GM18858 (cell line): ENCODE measurements at regions not wholly inside any gene's neighbourhood (a gene's known extent, or its start where the extent isn't known, plus 50 kb on each side); places are given as distances from the start of the nearest gene placed in this dataset.
"Not testable (repeated sequence)": the region's sequence is repeated elsewhere in the genome, so short reads cannot be mapped to it uniquely, and the experiment has no call there.

Experiments
- ATAC-seq: cut with Tn5 transposase; IDR thresholded peaks from one replicate; pipeline ENCODE4 v1.9.1; 2021; ENCODE audit not compliant: unreplicated experiment

- ATAC-seq, result no peak
Observed at GRCh38 chr7:85685901-85686300, 499.0 kb upstream of the SEMA3D start.

- no peak for ATAC-seq
Observed at GRCh38 chr7:85682833-85683620, 496.2 kb upstream of the SEMA3D start.

- no peak for ATAC-seq
Observed at GRCh38 chr7:85681241-85681640, 494.4 kb upstream of the SEMA3D start.

- not testable (repeated sequence) for ATAC-seq
Observed at GRCh38 chr7:85675093-85675492, 488.2 kb upstream of the SEMA3D start.

- no peak for ATAC-seq
Observed at GRCh38 chr7:85673876-85674275, 487.0 kb upstream of the SEMA3D start.

- ATAC-seq, result no peak
Observed at GRCh38 chr7:85669225-85669624, 482.4 kb upstream of the SEMA3D start.

GRCh38 chr7:85664341-85664740 is 477.5 kb upstream of the SEMA3D start:
- ATAC-seq, result no peak

- no peak for ATAC-seq
Observed at GRCh38 chr7:85659364-85659763, 472.5 kb upstream of the SEMA3D start.

- no peak for ATAC-seq
Observed at GRCh38 chr7:85655252-85655651, 468.4 kb upstream of the SEMA3D start.

- no peak for ATAC-seq
Observed at GRCh38 chr7:85644272-85644671, 457.4 kb upstream of the SEMA3D start.

GRCh38 chr7:85641331-85641730 is 454.5 kb upstream of the SEMA3D start:
- ATAC-seq, result no peak

- ATAC-seq, result no peak
Observed at GRCh38 chr7:85638394-85638793, 451.5 kb upstream of the SEMA3D start.

GRCh38 chr7:85634951-85635350 is 448.1 kb upstream of the SEMA3D start:
- no peak for ATAC-seq

GRCh38 chr7:85630904-85631600 is 444.2 kb upstream of the SEMA3D start:
- no peak for ATAC-seq

- ATAC-seq, result no peak
Observed at GRCh38 chr7:85627791-85628586, 441.1 kb upstream of the SEMA3D start.

- ATAC-seq, result no peak
Observed at GRCh38 chr7:85622059-85622458, 435.2 kb upstream of the SEMA3D start.

- ATAC-seq, result no peak
Observed at GRCh38 chr7:85620936-85621685, 434.3 kb upstream of the SEMA3D start.

- no peak for ATAC-seq
Observed at GRCh38 chr7:85619236-85619635, 432.4 kb upstream of the SEMA3D start.

- ATAC-seq, result no peak
Observed at GRCh38 chr7:85614684-85615083, 427.8 kb upstream of the SEMA3D start.

GRCh38 chr7:85612514-85612913 is 425.7 kb upstream of the SEMA3D start:
- no peak for ATAC-seq

GRCh38 chr7:85608804-85609203 is 421.9 kb upstream of the SEMA3D start:
- ATAC-seq, result no peak
